Activated T-cell treated with anti-CD3 and anti-CD28 coated beads, Interleukin-2, amount 50 U/mL, for 24 hours (primary cell): ENCODE measurements at regions not wholly inside any gene's neighbourhood (a gene's known extent, or its start where the extent isn't known, plus 50 kb on each side); places are given as distances from the start of the nearest gene placed in this dataset.

Experiments used
- DNase-seq: peaks from one replicate; pipeline ENCODE4 v3.0.0-alpha.2; 2020
- H3K27ac Mint-ChIP-seq: 2 replicates; pipeline ENCODE4 v1.8.0; 2020; ENCODE audit warnings: mild to moderate bottlenecking, mixed read lengths
- H3K27me3 Mint-ChIP-seq: 2 replicates; pipeline ENCODE4 v1.8.0; 2020; ENCODE audit warnings: mixed read lengths
- H3K36me3 Mint-ChIP-seq: 2 replicates; pipeline ENCODE4 v1.8.0; 2020; ENCODE audit warnings: low read depth, mixed read lengths
- H3K4me1 Mint-ChIP-seq: 2 replicates; pipeline ENCODE4 v1.8.0; 2020; ENCODE audit warnings: low read depth, mixed read lengths
- H3K4me3 Mint-ChIP-seq: 2 replicates; pipeline ENCODE4 v1.8.0; 2020; ENCODE audit warnings: mild to moderate bottlenecking, moderate library complexity, mixed read lengths
- H3K9me3 Mint-ChIP-seq: 2 replicates; pipeline ENCODE4 v1.8.0; 2020; ENCODE audit warnings: mixed read lengths

GRCh38 chr19:30667746-30668145 is 295.6 kb downstream of the ZNF536 start:
- no peak overlapping the region for H3K27ac Mint-ChIP-seq
- no peaks in the 10 kb centered on the region for H3K36me3 Mint-ChIP-seq
- H3K9me3 Mint-ChIP-seq = no peaks in the 10 kb centered on the region
- no peak overlapping the region for H3K4me3 Mint-ChIP-seq
- no peaks in the 10 kb centered on the region for H3K4me1 Mint-ChIP-seq
- no peak for DNase-seq
- peaks cover 55% of the 10 kb centered on the region for H3K27me3 Mint-ChIP-seq

- Mint-ChIP-seq H3K4me1 (no peaks in the 10 kb centered on the region), H3K27ac (no peak overlapping the region), H3K36me3 (no peaks in the 10 kb centered on the region), H3K4me3 (no peak overlapping the region), H3K9me3 (no peaks in the 10 kb centered on the region), H3K27me3 (peaks cover 58% of the 10 kb centered on the region)
- DNase-seq = no peak
Measured at GRCh38 chr19:30667227-30667626, 295.0 kb downstream of the ZNF536 start.

- Mint-ChIP-seq H3K27ac (no peak overlapping the region), H3K4me1 (no peaks in the 10 kb centered on the region), H3K4me3 (no peak overlapping the region), H3K27me3 (peaks cover 58% of the 10 kb centered on the region), H3K36me3 (no peaks in the 10 kb centered on the region), H3K9me3 (no peaks in the 10 kb centered on the region)
- DNase-seq = peak; percentile 60
Measured at GRCh38 chr19:30666301-30666803, 294.2 kb downstream of the ZNF536 start.

- no peaks in the 10 kb centered on the region for H3K36me3 Mint-ChIP-seq
- DNase-seq = no peak
- H3K27ac Mint-ChIP-seq = no peak overlapping the region
- no peak overlapping the region for H3K4me3 Mint-ChIP-seq
- no peaks in the 10 kb centered on the region for H3K4me1 Mint-ChIP-seq
- H3K9me3 Mint-ChIP-seq = no peaks in the 10 kb centered on the region
- H3K27me3 Mint-ChIP-seq = peaks cover 49% of the 10 kb centered on the region
Measured at GRCh38 chr19:30665449-30665848, 293.3 kb downstream of the ZNF536 start.

- Mint-ChIP-seq H3K27me3 (peaks cover 35% of the 10 kb centered on the region), H3K36me3 (no peaks in the 10 kb centered on the region), H3K27ac (no peak overlapping the region), H3K9me3 (no peaks in the 10 kb centered on the region), H3K4me1 (no peaks in the 10 kb centered on the region), H3K4me3 (no peak overlapping the region)
- no peak for DNase-seq
Measured at GRCh38 chr19:30663611-30664174, 291.5 kb downstream of the ZNF536 start.

GRCh38 chr19:30662211-30662861 is 290.2 kb downstream of the ZNF536 start:
- no peak overlapping the region for H3K4me3 Mint-ChIP-seq
- no peaks in the 10 kb centered on the region for H3K9me3 Mint-ChIP-seq
- H3K4me1 Mint-ChIP-seq = no peaks in the 10 kb centered on the region
- H3K27me3 Mint-ChIP-seq = peaks cover 32% of the 10 kb centered on the region
- no peak overlapping the region for H3K27ac Mint-ChIP-seq
- DNase-seq = no peak
- no peaks in the 10 kb centered on the region for H3K36me3 Mint-ChIP-seq

- no peak overlapping the region for H3K4me3 Mint-ChIP-seq
- no peak for DNase-seq
- H3K27me3 Mint-ChIP-seq = peaks cover 36% of the 10 kb centered on the region
Measured at GRCh38 chr19:30659638-30660037, 287.5 kb downstream of the ZNF536 start.

GRCh38 chr19:30656520-30657100 is 284.4 kb downstream of the ZNF536 start:
- Mint-ChIP-seq H3K27me3 (peaks cover 30% of the 10 kb centered on the region), H3K36me3 (no peaks in the 10 kb centered on the region), H3K9me3 (no peaks in the 10 kb centered on the region), H3K27ac (no peak overlapping the region), H3K4me3 (no peak overlapping the region), H3K4me1 (no peaks in the 10 kb centered on the region)
- DNase-seq = no peak

More at GRCh38 chr19:30659638-30660037, 287.5 kb downstream of the ZNF536 start:
- H3K9me3 Mint-ChIP-seq = no peaks in the 10 kb centered on the region
- no peak overlapping the region for H3K27ac Mint-ChIP-seq
- H3K36me3 Mint-ChIP-seq = no peaks in the 10 kb centered on the region
- H3K4me1 Mint-ChIP-seq = no peaks in the 10 kb centered on the region

- H3K4me1 Mint-ChIP-seq = no peaks in the 10 kb centered on the region
- H3K4me3 Mint-ChIP-seq = no peak overlapping the region
- H3K27me3 Mint-ChIP-seq = peaks cover 50% of the 10 kb centered on the region
- no peaks in the 10 kb centered on the region for H3K36me3 Mint-ChIP-seq
- H3K9me3 Mint-ChIP-seq = no peaks in the 10 kb centered on the region
- no peak overlapping the region for H3K27ac Mint-ChIP-seq
- no peak for DNase-seq
Measured at GRCh38 chr19:30653646-30654386, 281.6 kb downstream of the ZNF536 start.

- no peak for DNase-seq
- H3K9me3 Mint-ChIP-seq = no peaks in the 10 kb centered on the region
- H3K27ac Mint-ChIP-seq = no peak overlapping the region
- no peaks in the 10 kb centered on the region for H3K4me1 Mint-ChIP-seq
- no peaks in the 10 kb centered on the region for H3K36me3 Mint-ChIP-seq
- peaks cover 57% of the 10 kb centered on the region for H3K27me3 Mint-ChIP-seq
- no peak overlapping the region for H3K4me3 Mint-ChIP-seq
Measured at GRCh38 chr19:30652751-30653150, 280.6 kb downstream of the ZNF536 start.

- Mint-ChIP-seq H3K27me3 (peaks cover 66% of the 10 kb centered on the region), H3K36me3 (no peaks in the 10 kb centered on the region), H3K27ac (no peak overlapping the region), H3K4me3 (no peak overlapping the region), H3K9me3 (no peaks in the 10 kb centered on the region), H3K4me1 (no peaks in the 10 kb centered on the region)
- DNase-seq = no peak
Measured at GRCh38 chr19:30651691-30652090, 279.5 kb downstream of the ZNF536 start.

- Mint-ChIP-seq H3K4me1 (no peaks in the 10 kb centered on the region), H3K36me3 (no peaks in the 10 kb centered on the region), H3K27me3 (peaks cover 68% of the 10 kb centered on the region), H3K9me3 (no peaks in the 10 kb centered on the region), H3K4me3 (no peak overlapping the region), H3K27ac (no peak overlapping the region)
- no peak for DNase-seq
Measured at GRCh38 chr19:30651066-30651465, 278.9 kb downstream of the ZNF536 start.

- H3K9me3 Mint-ChIP-seq = no peaks in the 10 kb centered on the region
- no peaks in the 10 kb centered on the region for H3K36me3 Mint-ChIP-seq
- DNase-seq = no peak
- H3K27ac Mint-ChIP-seq = no peak overlapping the region
- no peaks in the 10 kb centered on the region for H3K4me1 Mint-ChIP-seq
- no peak overlapping the region for H3K4me3 Mint-ChIP-seq
- peaks cover 61% of the 10 kb centered on the region for H3K27me3 Mint-ChIP-seq
Measured at GRCh38 chr19:30649934-30650614, 277.9 kb downstream of the ZNF536 start.
